Thoracic aorta (tissue), 2 donors: ENCODE measurements at regions not wholly inside any gene's neighbourhood (a gene's known extent, or its start where the extent isn't known, plus 50 kb on each side); places are given as distances from the start of the nearest gene placed in this dataset.

Source experiments
- ATAC-seq: fragments of 150-250 bp; one replicate; pipeline ENCODE4 v1.8.0; 2017; ENCODE audit warnings: low read depth; ENCODE audit not compliant: insufficient number of reproducible peaks, low FRiP score
- DNase-seq: peaks from one replicate; pipeline ENCODE4 v3.0.0-alpha.2; 2020; ENCODE audit warnings: low spot score
- H3K27ac ChIP-seq, 2 donors: fragments of 200-600 bp; sonication (generic); 1 replicate in 1 of 2; 2 replicates in 1 of 2; pipeline ENCODE4 v1.5.1; 2016; ENCODE audit warnings: mild to moderate bottlenecking in 2 of 2, moderate library complexity in 2 of 2
- H3K27me3 ChIP-seq: fragments of 200-600 bp; sonication (generic); replicated peaks from 2 replicates; pipeline ENCODE4 v1.6.0; 2016; ENCODE audit warnings: mild to moderate bottlenecking; ENCODE audit not compliant: insufficient read depth
- H3K36me3 ChIP-seq: fragments of 200-600 bp; sonication (generic); one replicate; pipeline ENCODE4 v1.5.1; 2016
- H3K4me1 ChIP-seq, 2 donors: fragments of 200-600 bp; sonication (generic); 1 replicate in 1 of 2; 2 replicates in 1 of 2; pipeline versions ENCODE4 v1.5.1 to v1.6.0; 2016; ENCODE audit warnings: low read depth in 2 of 2, mild to moderate bottlenecking in 1 of 2; ENCODE audit not compliant: control insufficient read depth in 1 of 2
- H3K4me3 ChIP-seq: fragments of 200-600 bp; sonication (generic); 2 replicates; pipeline ENCODE4 v1.5.1; 2016; ENCODE audit warnings: mild to moderate bottlenecking
- H3K9me3 ChIP-seq: fragments of 200-600 bp; sonication (generic); 2 replicates; pipeline ENCODE4 v1.5.1; 2016
- CTCF ChIP-seq: fragments of 200-600 bp; sonication (generic); IDR thresholded peaks from one replicate; pipeline ENCODE4 v1.5.1; 2019; ENCODE audit warnings: antibody characterized with exemption

- H3K36me3 ChIP-seq = no peaks in the 10 kb centered on the region
- no peaks in the 10 kb centered on the region for H3K27me3 ChIP-seq
- no peak overlapping the region for H3K4me3 ChIP-seq
- no peaks in the 10 kb centered on the region for H3K9me3 ChIP-seq
- H3K27ac ChIP-seq = no peak overlapping the region
- DNase-seq (no peak), ATAC-seq (no peak)
- TF ChIP-seq CTCF = no peak
- H3K4me1 ChIP-seq = no peaks in the 10 kb centered on the region
Observed at GRCh38 chr2:138853296-138853695, 73.1 kb upstream of the NXPH2 start.

GRCh38 chr2:138846216-138846821 lies 66.1 kb upstream of the NXPH2 start:
- Histone ChIP-seq H3K4me3 (no peak overlapping the region), H3K36me3 (no peaks in the 10 kb centered on the region), H3K27me3 (no peaks in the 10 kb centered on the region), H3K9me3 (no peaks in the 10 kb centered on the region), H3K27ac (no peak overlapping the region), H3K4me1 (no peaks in the 10 kb centered on the region)
- ATAC-seq = no peak
- DNase-seq = no peak
- peak; percentile 17 for TF ChIP-seq CTCF

DNA sequence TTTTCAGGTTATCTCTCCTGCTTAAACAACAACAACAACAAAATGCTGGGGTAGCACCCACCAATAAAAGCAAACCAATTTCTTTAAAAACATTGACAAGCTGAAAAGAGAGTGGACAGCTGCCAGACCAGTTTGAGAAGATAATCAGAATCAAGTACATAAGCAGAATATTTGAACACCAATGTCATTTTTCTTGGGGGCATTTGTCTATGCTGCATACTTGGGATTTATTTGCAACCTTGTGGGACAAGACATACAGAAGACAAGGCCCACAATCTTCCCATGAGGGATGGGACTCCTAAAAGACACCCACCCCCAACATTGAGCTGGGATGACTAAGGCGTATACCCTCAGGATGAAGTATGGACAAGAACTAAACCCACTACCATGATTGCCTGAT lies 62.2 kb upstream of the NXPH2 start:
- no peak overlapping the region for H3K27ac ChIP-seq
- TF ChIP-seq CTCF = no peak
- ATAC-seq = no peak
- no peaks in the 10 kb centered on the region for H3K36me3 ChIP-seq
- no peak overlapping the region for H3K4me3 ChIP-seq
- H3K27me3 ChIP-seq = no peaks in the 10 kb centered on the region
- DNase-seq = no peak
- no peaks in the 10 kb centered on the region for H3K4me1 ChIP-seq
- no peaks in the 10 kb centered on the region for H3K9me3 ChIP-seq

- Histone ChIP-seq H3K36me3 (no peaks in the 10 kb centered on the region), H3K4me3 (no peak overlapping the region), H3K4me1 (no peaks in the 10 kb centered on the region), H3K9me3 (no peaks in the 10 kb centered on the region), H3K27me3 (no peaks in the 10 kb centered on the region), H3K27ac (no peak overlapping the region)
- no peak for TF ChIP-seq CTCF
- ATAC-seq (no peak), DNase-seq (no peak)
Observed at GRCh38 chr2:138841459-138841858, 61.3 kb upstream of the NXPH2 start.

DNA sequence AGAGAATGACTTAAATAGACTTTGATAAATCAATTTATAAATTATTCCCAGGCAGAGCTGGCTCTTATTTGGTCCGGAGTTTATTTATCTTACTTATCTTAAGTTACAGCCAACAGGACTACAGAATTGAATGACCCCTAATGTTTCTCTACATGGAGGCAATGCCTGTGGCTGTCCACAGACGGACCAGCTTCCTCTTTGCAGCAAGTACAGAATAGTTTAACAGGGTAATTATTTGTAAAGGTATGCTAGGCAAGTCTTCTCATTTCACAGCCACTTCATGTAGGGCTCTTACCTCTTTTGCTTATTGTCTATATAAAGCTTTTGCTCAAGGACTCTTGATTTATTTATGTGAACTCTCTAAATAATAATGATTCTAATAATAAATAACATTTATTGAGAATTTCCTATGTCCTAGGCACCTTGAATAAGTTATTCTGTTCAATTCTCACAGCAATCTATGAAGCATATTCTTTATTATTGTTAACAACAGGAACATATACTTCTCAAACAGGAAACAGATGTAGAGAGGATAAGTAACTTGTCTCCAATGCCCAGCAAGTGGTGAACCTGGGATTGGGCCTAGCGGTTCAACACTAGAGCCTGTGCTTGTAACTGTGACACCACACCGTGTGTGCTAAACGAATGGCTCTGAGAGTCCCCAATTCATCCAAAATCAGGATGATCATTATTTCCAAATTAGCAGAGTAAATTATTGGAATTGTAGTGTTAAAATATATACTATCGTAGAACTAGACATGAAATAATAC lies 58.8 kb upstream of the NXPH2 start:
- Histone ChIP-seq H3K4me1 (no peaks in the 10 kb centered on the region), H3K9me3 (no peaks in the 10 kb centered on the region), H3K36me3 (no peaks in the 10 kb centered on the region), H3K27ac (no peak overlapping the region), H3K27me3 (no peaks in the 10 kb centered on the region), H3K4me3 (no peak overlapping the region)
- no peak for TF ChIP-seq CTCF
- ATAC-seq (no peak), DNase-seq (no peak)
